GM18858 (cell line): ENCODE measurements at regions not wholly inside any gene's neighbourhood (a gene's known extent, or its start where the extent isn't known, plus 50 kb on each side); places are given as distances from the start of the nearest gene placed in this dataset.
"Not testable (repeated sequence)": the region's sequence is repeated elsewhere in the genome, so short reads cannot be mapped to it uniquely, and the experiment has no call there.

Source experiments
- ATAC-seq: cut with Tn5 transposase; IDR thresholded peaks from one replicate; pipeline ENCODE4 v1.9.1; 2021; ENCODE audit not compliant: unreplicated experiment

DNA sequence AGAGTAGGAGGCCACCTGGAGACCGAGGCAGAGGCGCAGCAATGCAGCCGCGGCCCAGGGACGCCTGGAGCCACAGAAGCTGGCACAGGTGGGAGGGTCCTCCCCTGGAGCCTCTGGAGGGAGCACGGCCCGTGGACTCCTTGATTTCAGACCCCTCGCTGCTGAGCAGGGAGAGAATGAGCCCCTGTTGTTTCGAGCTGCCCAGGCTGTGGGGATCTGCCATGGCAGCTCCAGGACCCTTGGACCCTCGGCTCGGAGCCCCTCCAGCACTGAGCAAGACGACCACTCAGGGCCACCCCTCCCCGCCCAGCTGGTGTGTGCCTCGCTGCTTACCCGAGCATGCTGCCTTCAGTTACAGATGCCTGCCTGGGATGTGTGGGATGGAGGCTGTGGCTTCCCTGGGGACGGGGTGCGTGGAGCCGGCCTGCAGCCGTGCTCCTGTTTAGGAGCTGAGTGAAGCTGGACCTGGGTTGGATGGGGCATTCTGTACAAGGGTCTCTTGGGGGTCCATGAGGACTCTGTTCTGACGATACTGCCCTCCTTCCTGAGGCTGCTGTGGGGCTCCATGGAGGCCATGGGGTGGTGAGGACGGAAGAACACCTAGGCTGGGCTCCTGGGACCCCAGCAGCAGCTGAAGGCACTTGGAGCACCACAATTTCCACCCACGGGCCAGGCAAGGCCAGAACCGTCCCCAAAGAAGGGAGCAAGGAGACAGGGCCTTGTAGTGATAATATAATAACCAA lies 115.1 kb upstream of the LPCAT1 start:
- no peak for ATAC-seq

GRCh38 chr5:1637639-1638481 lies 114.1 kb upstream of the LPCAT1 start:
- ATAC-seq: no peak

DNA sequence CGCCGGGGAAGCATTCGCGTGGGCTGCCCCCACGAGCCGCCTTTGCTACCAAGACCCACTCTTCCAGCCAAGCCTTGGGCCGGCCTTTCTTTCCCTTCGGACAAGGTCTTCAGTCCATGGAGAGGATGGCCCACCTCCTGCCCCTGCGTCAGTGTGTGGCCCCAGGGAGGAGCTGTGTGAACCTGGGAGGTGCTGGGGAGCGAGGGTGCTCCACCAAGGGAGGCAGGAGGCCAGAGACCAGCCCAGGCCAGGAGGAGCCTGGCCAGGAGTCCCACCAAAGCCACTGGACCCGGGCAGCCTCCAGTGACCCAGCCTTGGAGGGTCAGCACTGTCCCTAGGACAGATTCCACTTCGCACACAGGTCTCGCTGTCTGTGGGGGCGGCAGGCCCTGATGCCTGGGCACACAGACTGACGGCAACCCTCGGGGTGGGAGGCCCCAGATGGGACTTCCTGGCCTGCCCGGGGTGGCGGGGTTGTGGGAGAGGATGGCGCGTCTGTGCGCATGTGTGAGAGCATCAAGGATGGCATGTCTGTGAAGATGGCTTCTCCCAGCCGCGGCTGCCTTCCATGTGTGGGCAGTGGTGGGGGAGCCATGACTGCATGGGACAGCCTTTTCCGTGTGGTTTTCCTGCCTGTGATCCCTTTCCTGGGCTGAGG lies 113.3 kb upstream of the LPCAT1 start:
- ATAC-seq: no peak

- not testable (repeated sequence) for ATAC-seq
These were observed 112.5 kb upstream of the LPCAT1 start for GRCh38 chr5:1636208-1636770.

DNA sequence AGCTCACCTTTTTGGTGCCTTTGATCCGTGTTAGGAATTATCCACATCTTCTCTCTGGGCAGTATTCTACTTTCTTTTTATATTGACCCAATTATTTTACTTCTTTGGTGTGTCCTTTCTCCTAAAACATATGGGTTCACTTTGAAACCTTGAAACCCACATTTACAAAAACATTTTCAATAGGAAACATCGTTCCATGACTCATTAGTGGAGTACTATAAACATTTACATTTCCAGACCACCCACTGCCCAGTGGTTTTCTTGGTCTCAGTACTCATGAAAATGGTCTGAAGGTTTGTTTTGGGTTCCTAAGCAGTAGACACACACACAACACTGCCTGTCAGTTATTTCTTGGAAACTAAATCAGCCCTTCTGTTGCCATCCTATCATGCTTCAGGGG lies 111.7 kb upstream of the LPCAT1 start:
- ATAC-seq: not testable (repeated sequence)

DNA sequence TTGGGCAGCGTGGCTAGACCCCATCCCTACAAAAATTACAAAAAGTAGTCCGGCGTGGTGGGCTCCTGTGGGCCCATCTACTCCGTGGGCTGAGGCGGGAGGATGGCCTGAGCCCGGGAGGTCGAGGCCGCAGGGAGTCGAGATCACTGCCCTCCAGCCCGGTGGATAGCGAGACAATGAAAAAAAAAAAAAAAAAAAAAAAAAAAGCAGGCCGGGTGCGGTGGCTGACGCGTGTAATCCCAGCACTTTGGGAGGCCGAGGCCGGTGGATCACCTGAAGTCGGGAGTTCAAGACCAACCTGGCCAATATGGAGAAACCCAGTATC lies 110.5 kb upstream of the LPCAT1 start:
- no peak for ATAC-seq

GRCh38 chr5:1633605-1634336 lies 110.0 kb upstream of the LPCAT1 start:
- ATAC-seq: peak; percentile 95

DNA sequence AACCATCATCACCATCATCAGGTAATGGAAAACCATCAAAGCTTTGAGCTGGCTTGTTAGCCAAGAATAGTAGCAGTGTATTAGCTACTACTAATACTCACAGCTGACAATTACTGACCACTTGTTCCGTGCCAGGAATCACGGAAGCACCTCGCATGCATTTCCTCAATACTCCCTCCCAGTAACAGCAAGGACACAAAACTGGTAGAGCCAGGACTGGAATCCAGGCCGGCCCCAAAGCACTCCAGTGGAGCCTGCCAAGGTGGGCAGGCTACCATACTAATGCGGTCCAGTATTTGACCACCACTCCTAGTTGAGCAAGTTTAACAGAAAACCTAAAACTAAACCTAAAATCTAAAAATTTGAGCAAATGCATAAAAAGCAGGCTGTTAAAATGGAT lies 107.2 kb upstream of the LPCAT1 start:
- not testable (repeated sequence) for ATAC-seq

- ATAC-seq: not testable (repeated sequence)
These were observed 102.6 kb upstream of the LPCAT1 start for GRCh38 chr5:1626397-1626796.

GRCh38 chr5:1619531-1619930 lies 95.8 kb upstream of the LPCAT1 start:
- not testable (repeated sequence) for ATAC-seq

GRCh38 chr5:1618296-1618865 lies 94.6 kb upstream of the LPCAT1 start:
- ATAC-seq: not testable (repeated sequence)

- ATAC-seq: not testable (repeated sequence)
These were observed 93.5 kb upstream of the LPCAT1 start for GRCh38 chr5:1617236-1617755.

- not testable (repeated sequence) for ATAC-seq
These were observed 89.8 kb upstream of the LPCAT1 start for GRCh38 chr5:1613515-1613914.

GRCh38 chr5:1610526-1610925 lies 86.8 kb upstream of the LPCAT1 start:
- not testable (repeated sequence) for ATAC-seq

DNA sequence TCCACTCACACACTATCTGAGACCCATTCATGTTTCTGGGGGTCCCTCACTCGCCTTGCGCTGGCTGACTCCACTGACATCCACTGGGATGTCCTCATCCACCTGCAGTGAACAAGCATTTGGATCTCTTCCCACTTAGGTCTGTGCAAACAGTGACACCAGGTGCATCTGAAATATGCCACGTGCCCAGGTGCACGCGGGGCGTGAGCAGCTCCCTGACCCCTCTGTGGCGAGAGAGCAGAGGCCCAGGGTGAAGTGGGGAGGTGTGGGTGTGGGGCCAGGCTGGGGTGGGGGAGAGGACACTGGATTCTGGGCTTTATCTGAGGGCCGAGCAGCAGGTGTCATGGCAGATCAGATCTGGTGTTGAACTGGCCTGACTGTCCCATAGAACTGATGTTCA lies 85.4 kb upstream of the LPCAT1 start:
- not testable (repeated sequence) for ATAC-seq

DNA sequence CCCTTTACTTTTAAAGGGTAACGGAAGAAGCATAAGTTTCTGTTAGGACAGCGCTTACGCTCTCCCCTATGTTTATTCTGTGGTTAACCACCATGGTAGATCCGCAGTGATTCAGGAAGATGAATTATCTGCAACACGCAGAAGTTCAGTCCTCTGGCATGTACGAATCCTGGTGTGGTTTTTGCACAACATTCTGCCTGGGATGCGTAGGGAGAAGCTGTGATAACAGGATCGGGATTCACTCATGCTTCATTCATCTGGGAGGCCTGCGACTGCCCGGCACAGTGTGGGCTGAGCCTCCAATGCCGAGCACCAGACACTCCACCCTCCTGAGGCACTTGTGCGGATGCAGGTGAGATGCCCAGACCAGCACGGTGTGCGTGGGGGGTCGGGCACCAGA lies 84.6 kb upstream of the LPCAT1 start:
- ATAC-seq: not testable (repeated sequence)

- ATAC-seq: not testable (repeated sequence)
These were observed 83.2 kb upstream of the LPCAT1 start for GRCh38 chr5:1606951-1607350.

DNA sequence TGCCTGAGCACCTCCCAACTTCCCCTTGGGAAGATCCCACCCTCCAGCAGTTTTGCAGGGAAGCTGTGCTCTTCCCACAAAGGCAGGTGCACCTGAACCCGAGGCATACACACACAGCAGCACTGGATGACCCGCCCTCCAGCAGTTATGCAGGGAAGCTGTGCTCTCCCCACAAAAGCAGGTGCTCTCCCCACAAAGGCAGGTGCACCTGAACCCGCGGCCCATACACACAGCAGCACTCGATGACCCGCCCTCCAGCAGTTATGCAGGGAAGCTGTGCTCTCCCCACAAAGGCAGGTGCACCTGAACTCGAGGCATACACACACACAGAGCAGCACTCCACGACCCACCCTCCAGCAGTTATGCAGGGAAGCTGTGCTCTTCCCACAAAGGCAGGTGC lies 80.2 kb upstream of the LPCAT1 start:
- not testable (repeated sequence) for ATAC-seq

DNA sequence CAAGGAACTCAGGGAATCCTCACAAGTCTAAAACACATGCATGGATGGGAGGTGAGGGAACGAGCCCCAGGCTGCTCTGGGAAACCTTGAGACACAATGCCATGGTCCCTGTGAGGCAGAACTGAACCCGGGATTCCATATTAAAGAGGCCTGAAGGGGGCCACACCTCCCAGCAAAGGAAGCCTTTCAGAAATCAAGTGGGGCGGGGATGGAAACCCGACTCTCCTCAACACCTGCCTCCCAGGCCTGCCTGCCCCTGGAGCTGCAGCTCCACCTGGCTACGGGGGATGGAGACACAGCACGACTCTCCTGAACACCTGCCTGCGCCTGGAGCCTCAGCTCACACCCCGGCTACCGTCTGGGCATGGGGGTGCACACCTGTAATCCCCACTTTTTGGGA lies 77.8 kb upstream of the LPCAT1 start:
- not testable (repeated sequence) for ATAC-seq
